Left lung (tissue), 4 donors: ENCODE measurements at regions not wholly inside any gene's neighbourhood (a gene's known extent, or its start where the extent isn't known, plus 50 kb on each side); places are given as distances from the start of the nearest gene placed in this dataset.
"Not testable (repeated sequence)": the region's sequence is repeated elsewhere in the genome, so short reads cannot be mapped to it uniquely, and the experiment has no call there.

Source experiments
- ATAC-seq: fragments of 200-7000 bp; cut with Tn5 transposase; one replicate; pipeline ENCODE4 v1.9.1; 2020; ENCODE audit warnings: moderate library complexity
- DNase-seq, 4 donors: peaks; one replicate each; pipeline ENCODE4 v3.0.0-alpha.2; 2013 to 2020
- H3K27ac ChIP-seq, 2 donors: fragments of 200-600 bp; sonication (generic) in 1 of 2; one replicate each; pipeline versions ENCODE4 v1.5.0 to v1.8.0; 2020 to 2021
- H3K27me3 ChIP-seq, 2 donors: fragments of 200-600 bp; sonication (generic) in 1 of 2; one replicate each; pipeline versions ENCODE4 v1.5.0 to v1.8.0; 2020 to 2021
- H3K36me3 ChIP-seq, 2 donors: fragments of 200-600 bp; sonication (generic) in 1 of 2; one replicate each; pipeline versions ENCODE4 v1.5.0 to v1.8.0; 2020 to 2021
- H3K4me1 ChIP-seq, 2 donors: fragments of 200-600 bp; one replicate each; pipeline ENCODE4 v1.8.0; 2021
- H3K4me3 ChIP-seq, 2 donors: fragments of 200-600 bp; sonication (generic) in 1 of 2; one replicate each; pipeline versions ENCODE4 v1.5.0 to v1.8.0; 2020 to 2021; ENCODE audit warnings: mild to moderate bottlenecking in 1 of 2
- H3K9me3 ChIP-seq, 2 donors: fragments of 200-600 bp; sonication (generic) in 1 of 2; one replicate each; pipeline versions ENCODE4 v1.5.0 to v1.8.0; 2020 to 2021
- CTCF ChIP-seq, 2 donors: fragments of 200-600 bp; sonication (generic) in 1 of 2; IDR thresholded peaks; one replicate each; pipeline versions ENCODE4 v1.5.0 to v1.8.0; 2021; ENCODE audit warnings: antibody characterized with exemption in 2 of 2
- intact Hi-C, 2 donors: fragments of 100-400 bp; cut with DNase I; formaldehyde crosslinking; loops; one replicate each; pipeline versions ENCODE4 v1.11.2 to v1.14.2; 2022
- donor health status: DM: no; HTN: yes; CAD: no.
- donor health status: DM: no; HTN: no; CAD: no.

GRCh38 chr6:23851522-23851921 is 274.5 kb upstream of the NRSN1 start:
- H3K9me3 ChIP-seq: peaks cover 0 to 8% of the 10 kb centered on the region in 2 donors
- no peak for DNase-seq

GRCh38 chr6:23853566-23854133 is 272.4 kb upstream of the NRSN1 start:
- H3K4me3 ChIP-seq, H3K36me3 ChIP-seq, H3K27me3 ChIP-seq, H3K9me3 ChIP-seq, ATAC-seq, H3K4me1 ChIP-seq, intact Hi-C loops, H3K27ac ChIP-seq, DNase-seq: not testable (repeated sequence)

More at GRCh38 chr6:23851522-23851921, 274.5 kb upstream of the NRSN1 start:
- H3K36me3 ChIP-seq: no peaks in the 10 kb centered on the region
- no peaks in the 10 kb centered on the region for H3K27me3 ChIP-seq
- no peak overlapping the region for H3K4me3 ChIP-seq
- H3K4me1 ChIP-seq: no peaks in the 10 kb centered on the region
- no peak for ATAC-seq
- no peak overlapping the region for H3K27ac ChIP-seq
- intact Hi-C loops: no loop called here
- TF ChIP-seq CTCF (IDR thresholded peaks at IDR 0.05): no peak

GRCh38 chr6:23854154-23854553 is 271.9 kb upstream of the NRSN1 start:
- H3K27ac ChIP-seq, H3K27me3 ChIP-seq, H3K4me1 ChIP-seq, H3K9me3 ChIP-seq, ATAC-seq, intact Hi-C loops, H3K4me3 ChIP-seq, DNase-seq, H3K36me3 ChIP-seq: not testable (repeated sequence)

- Histone ChIP-seq H3K36me3 (no peaks in the 10 kb centered on the region), H3K27me3 (no peaks in the 10 kb centered on the region), H3K9me3 (peaks cover 0 to 14% of the 10 kb centered on the region in 2 donors), H3K4me1 (no peaks in the 10 kb centered on the region), H3K4me3 (no peak overlapping the region), H3K27ac (no peak overlapping the region)
- no peak for TF ChIP-seq CTCF (IDR thresholded peaks at IDR 0.05)
- ATAC-seq (no peak), DNase-seq (no peak)
- intact Hi-C loops: no loop called here
Observed at GRCh38 chr6:23855497-23856116, 270.4 kb upstream of the NRSN1 start.

- no peak for TF ChIP-seq CTCF (IDR thresholded peaks at IDR 0.05)
- H3K36me3 ChIP-seq: no peaks in the 10 kb centered on the region
- H3K9me3 ChIP-seq: peaks cover 0 to 15% of the 10 kb centered on the region in 2 donors
- DNase-seq: no peak
- ATAC-seq: no peak
- H3K4me3 ChIP-seq: no peak overlapping the region
- H3K27me3 ChIP-seq: no peaks in the 10 kb centered on the region
- intact Hi-C loops: no loop called here
- H3K27ac ChIP-seq: no peak overlapping the region
- no peaks in the 10 kb centered on the region for H3K4me1 ChIP-seq
Observed at GRCh38 chr6:23870496-23870895, 255.5 kb upstream of the NRSN1 start.

- no peaks in the 10 kb centered on the region for H3K36me3 ChIP-seq
- H3K4me3 ChIP-seq: no peak overlapping the region
- H3K9me3 ChIP-seq: no peaks in the 10 kb centered on the region
- H3K27me3 ChIP-seq: no peaks in the 10 kb centered on the region
- intact Hi-C loops: no loop called here
- ATAC-seq (no peak), DNase-seq (no peak)
- H3K4me1 ChIP-seq: no peaks in the 10 kb centered on the region
- no peak overlapping the region for H3K27ac ChIP-seq
- TF ChIP-seq CTCF (IDR thresholded peaks at IDR 0.05): no peak
Observed at GRCh38 chr6:23873161-23873560, 252.9 kb upstream of the NRSN1 start.
